ENCODE measurements at regions not wholly inside any gene's neighbourhood (a gene's known extent, or its start where the extent isn't known, plus 50 kb on each side); places are given as distances from the start of the nearest gene placed in this dataset.

DNA sequence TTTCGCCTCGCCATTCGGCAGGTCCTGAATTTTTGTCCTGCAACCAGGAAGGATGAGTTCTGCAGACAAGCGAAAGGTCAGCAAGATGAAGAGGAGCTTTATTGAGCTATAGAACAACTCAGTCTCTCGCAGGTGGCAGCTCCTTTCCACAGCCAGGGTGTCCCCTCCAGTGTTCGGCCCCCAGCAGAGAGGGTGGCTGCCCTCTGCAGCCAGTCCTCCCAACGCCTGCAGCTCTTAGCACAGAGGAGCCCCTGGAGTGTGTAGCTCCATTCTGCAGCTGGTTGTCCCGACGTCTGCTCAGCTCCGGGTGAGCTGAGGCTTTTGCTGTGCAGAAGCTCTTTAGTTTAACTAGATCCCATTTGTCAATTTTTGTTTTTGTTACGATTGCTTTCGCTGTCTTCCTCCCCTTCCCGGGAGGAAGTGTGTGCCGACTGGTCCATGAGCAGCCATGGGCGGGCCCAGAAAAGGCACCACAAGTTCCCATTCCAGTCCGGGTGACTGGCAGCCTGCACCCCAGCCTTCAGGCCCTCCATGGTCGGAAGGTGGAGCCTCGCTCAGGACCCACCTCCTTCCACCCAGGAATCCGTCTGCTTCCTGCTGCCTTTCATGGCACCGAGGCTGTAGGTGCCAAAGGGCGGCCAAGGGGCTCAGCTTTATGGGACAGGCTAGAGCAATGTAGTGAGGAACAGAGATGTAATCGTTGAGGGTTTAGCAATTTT is 497.8 kb upstream of the CNTN4 start:
- TF ChIP-seq EZH2 (IDR thresholded peaks at IDR 0.05; ENCODE audit: borderline replicate concordance, low read depth, low read length, poor library complexity, severe bottlenecking): no peak
- TF ChIP-seq, protein P1, sequence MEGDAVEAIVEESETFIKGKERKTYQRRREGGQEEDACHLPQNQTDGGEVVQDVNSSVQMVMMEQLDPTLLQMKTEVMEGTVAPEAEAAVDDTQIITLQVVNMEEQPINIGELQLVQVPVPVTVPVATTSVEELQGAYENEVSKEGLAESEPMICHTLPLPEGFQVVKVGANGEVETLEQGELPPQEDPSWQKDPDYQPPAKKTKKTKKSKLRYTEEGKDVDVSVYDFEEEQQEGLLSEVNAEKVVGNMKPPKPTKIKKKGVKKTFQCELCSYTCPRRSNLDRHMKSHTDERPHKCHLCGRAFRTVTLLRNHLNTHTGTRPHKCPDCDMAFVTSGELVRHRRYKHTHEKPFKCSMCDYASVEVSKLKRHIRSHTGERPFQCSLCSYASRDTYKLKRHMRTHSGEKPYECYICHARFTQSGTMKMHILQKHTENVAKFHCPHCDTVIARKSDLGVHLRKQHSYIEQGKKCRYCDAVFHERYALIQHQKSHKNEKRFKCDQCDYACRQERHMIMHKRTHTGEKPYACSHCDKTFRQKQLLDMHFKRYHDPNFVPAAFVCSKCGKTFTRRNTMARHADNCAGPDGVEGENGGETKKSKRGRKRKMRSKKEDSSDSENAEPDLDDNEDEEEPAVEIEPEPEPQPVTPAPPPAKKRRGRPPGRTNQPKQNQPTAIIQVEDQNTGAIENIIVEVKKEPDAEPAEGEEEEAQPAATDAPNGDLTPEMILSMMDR (conservative IDR thresholded peaks at IDR 0.05; ENCODE audit: low read depth, low read length): no peak

All from A673 (cell line).